Gastroesophageal sphincter (tissue), 4 donors: ENCODE measurements at regions not wholly inside any gene's neighbourhood (a gene's known extent, or its start where the extent isn't known, plus 50 kb on each side); places are given as distances from the start of the nearest gene placed in this dataset.

ENCODE experiments used
- ATAC-seq: fragments of 150-250 bp; one replicate; pipeline ENCODE4 v1.9.1; 2016; ENCODE audit warnings: mild to moderate bottlenecking, moderate library complexity
- H3K27ac ChIP-seq, 4 donors: fragments of 200-600 bp; sonication (generic) in 3 of 4; 1 replicate in 3 of 4; 2 replicates in 1 of 4; pipeline ENCODE4 v1.5.1; 2016 to 2019
- H3K27me3 ChIP-seq: fragments of 200-600 bp; sonication (generic); one replicate; pipeline ENCODE4 v1.5.1; 2019
- H3K36me3 ChIP-seq, 2 donors: fragments of 200-600 bp; sonication (generic); one replicate each; pipeline ENCODE4 v1.5.1; 2019; ENCODE audit warnings: control low read depth in 1 of 2
- H3K4me1 ChIP-seq, 3 donors: fragments of 200-600 bp; sonication (generic); 1 replicate in 2 of 3; 2 replicates in 1 of 3; pipeline ENCODE4 v1.5.1; 2016 to 2019; ENCODE audit warnings: control low read depth in 2 of 3
- H3K4me3 ChIP-seq, 2 donors: fragments of 200-600 bp; sonication (generic); one replicate each; pipeline ENCODE4 v1.5.1; 2019; ENCODE audit warnings: mild to moderate bottlenecking in 1 of 2, moderate library complexity in 1 of 2
- H3K9me3 ChIP-seq, 3 donors: fragments of 200-600 bp; sonication (generic); one replicate each; pipeline ENCODE4 v1.5.1; 2017 to 2019; ENCODE audit warnings: control low read depth in 2 of 3
- EP300 ChIP-seq: sonication (generic); formaldehyde crosslinking; IDR thresholded peaks from one replicate; pipeline ENCODE4 v1.6.1; 2017; ENCODE audit warnings: antibody characterized with exemption, mild to moderate bottlenecking
- POLR2A ChIP-seq, 2 donors: fragments of 450-650 bp; IDR thresholded peaks; one replicate each; pipeline ENCODE4 v1.6.1; 2017; ENCODE audit warnings: antibody characterized with exemption in 2 of 2, mild to moderate bottlenecking in 2 of 2, moderate library complexity in 1 of 2
- POLR2AphosphoS5 ChIP-seq: sonication (generic); formaldehyde crosslinking; IDR thresholded peaks from one replicate; pipeline ENCODE4 v1.6.1; 2017; ENCODE audit warnings: antibody characterized with exemption
- WGBS, 2 donors: methylation state at CpG; one replicate each; pipeline ENCODE4 v1.1.5; 2018; ENCODE audit warnings: low coverage in 1 of 2; 5-methylcytosine and 5-hydroxymethylcytosine counted together
- TF ChIP-seq, protein P1 (sequence below), 4 experiments: fragments of 200-600 bp in 2 of 4; fragments of 450-650 bp in 2 of 4; sonication (generic) in 1 of 4; IDR thresholded peaks; one replicate each; pipeline ENCODE4 v1.5.1; 2017 to 2019; ENCODE audit warnings: antibody characterized with exemption in 4 of 4, mild to moderate bottlenecking in 2 of 4, moderate library complexity in 2 of 4

- Histone ChIP-seq H3K27ac (no peak overlapping the region), H3K9me3 (no peaks in the 10 kb centered on the region), H3K27me3 (no peaks in the 10 kb centered on the region), H3K4me3 (no peak overlapping the region), H3K4me1 (no peaks in the 10 kb centered on the region), H3K36me3 (no peaks in the 10 kb centered on the region)
- no peak for TF ChIP-seq POLR2A (IDR thresholded peaks at IDR 0.05)
- TF ChIP-seq POLR2AphosphoS5 = no peak
- no peak for TF ChIP-seq EP300
- TF ChIP-seq, protein P1, sequence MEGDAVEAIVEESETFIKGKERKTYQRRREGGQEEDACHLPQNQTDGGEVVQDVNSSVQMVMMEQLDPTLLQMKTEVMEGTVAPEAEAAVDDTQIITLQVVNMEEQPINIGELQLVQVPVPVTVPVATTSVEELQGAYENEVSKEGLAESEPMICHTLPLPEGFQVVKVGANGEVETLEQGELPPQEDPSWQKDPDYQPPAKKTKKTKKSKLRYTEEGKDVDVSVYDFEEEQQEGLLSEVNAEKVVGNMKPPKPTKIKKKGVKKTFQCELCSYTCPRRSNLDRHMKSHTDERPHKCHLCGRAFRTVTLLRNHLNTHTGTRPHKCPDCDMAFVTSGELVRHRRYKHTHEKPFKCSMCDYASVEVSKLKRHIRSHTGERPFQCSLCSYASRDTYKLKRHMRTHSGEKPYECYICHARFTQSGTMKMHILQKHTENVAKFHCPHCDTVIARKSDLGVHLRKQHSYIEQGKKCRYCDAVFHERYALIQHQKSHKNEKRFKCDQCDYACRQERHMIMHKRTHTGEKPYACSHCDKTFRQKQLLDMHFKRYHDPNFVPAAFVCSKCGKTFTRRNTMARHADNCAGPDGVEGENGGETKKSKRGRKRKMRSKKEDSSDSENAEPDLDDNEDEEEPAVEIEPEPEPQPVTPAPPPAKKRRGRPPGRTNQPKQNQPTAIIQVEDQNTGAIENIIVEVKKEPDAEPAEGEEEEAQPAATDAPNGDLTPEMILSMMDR (IDR thresholded peaks at IDR 0.05) = no peak
- ATAC-seq = no peak
These were observed 361.9 kb upstream of the EYS start for GRCh38 chr6:66068907-66069306.

DNA sequence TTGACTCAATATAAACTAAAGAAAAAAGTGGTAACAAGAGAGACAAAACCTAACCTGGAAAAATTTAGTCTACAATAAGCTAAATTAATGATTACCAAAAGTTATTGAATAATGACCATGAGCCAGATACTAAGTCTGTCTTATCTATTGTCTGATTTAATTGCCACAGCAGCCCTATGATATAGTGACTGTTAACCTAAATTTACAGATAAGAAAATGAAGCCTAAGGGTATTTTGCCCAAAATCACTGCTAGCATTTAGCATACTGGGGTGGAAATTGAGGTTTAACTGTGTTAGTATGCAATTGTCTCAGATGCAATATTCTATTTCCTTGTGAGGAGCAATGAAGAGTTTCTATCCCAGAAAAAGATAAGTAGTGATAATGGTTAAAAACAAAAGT is 361.0 kb upstream of the EYS start:
- no peaks in the 10 kb centered on the region for H3K9me3 ChIP-seq
- no peaks in the 10 kb centered on the region for H3K4me1 ChIP-seq
- no peaks in the 10 kb centered on the region for H3K27me3 ChIP-seq
- ATAC-seq = no peak
- no peak overlapping the region for H3K27ac ChIP-seq
- no peak for TF ChIP-seq POLR2AphosphoS5
- no peak for TF ChIP-seq EP300
- no peak for TF ChIP-seq POLR2A (IDR thresholded peaks at IDR 0.05)
- TF ChIP-seq, protein P1 (IDR thresholded peaks at IDR 0.05) = no peak
- no peak overlapping the region for H3K4me3 ChIP-seq
- H3K36me3 ChIP-seq = no peaks in the 10 kb centered on the region

DNA sequence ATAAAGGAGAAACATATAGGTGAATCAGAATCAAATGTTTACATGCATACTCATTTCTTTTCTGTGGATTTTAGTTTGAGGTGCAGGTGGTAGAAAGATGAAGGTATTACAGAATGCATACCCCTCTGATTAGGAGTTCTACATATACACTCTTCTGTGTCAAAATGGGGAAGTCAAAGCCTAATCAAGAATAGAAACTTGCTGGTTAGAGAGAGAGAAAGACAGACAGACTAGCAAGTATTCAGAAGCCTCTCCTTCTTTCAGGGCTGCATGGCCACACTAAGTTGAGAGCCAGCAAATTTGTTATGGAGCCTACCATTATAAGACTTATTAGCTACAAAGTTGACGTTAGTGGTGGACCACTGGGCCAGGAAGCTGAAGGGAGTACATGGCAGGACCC is 358.3 kb upstream of the EYS start:
- ATAC-seq = no peak
- H3K27ac ChIP-seq = no peak overlapping the region
- no peak for TF ChIP-seq EP300
- TF ChIP-seq POLR2AphosphoS5 = no peak
- TF ChIP-seq, protein P1 (IDR thresholded peaks at IDR 0.05) = no peak
- TF ChIP-seq POLR2A (IDR thresholded peaks at IDR 0.05) = no peak
- WGBS, 2 donors = 73 to 100% methylated on average over 1 of the region's 1 CpG
- H3K4me3 ChIP-seq = no peak overlapping the region
- H3K27me3 ChIP-seq = no peaks in the 10 kb centered on the region
- no peaks in the 10 kb centered on the region for H3K9me3 ChIP-seq
- H3K4me1 ChIP-seq = no peaks in the 10 kb centered on the region
- H3K36me3 ChIP-seq = no peaks in the 10 kb centered on the region

GRCh38 chr6:66057034-66057433 is 350.0 kb upstream of the EYS start:
- TF ChIP-seq POLR2AphosphoS5 = no peak
- TF ChIP-seq, protein P1 (IDR thresholded peaks at IDR 0.05) = no peak
- no peak for TF ChIP-seq POLR2A (IDR thresholded peaks at IDR 0.05)
- no peak for TF ChIP-seq EP300
- Histone ChIP-seq H3K27ac (no peak overlapping the region), H3K9me3 (no peaks in the 10 kb centered on the region), H3K36me3 (no peaks in the 10 kb centered on the region), H3K27me3 (no peaks in the 10 kb centered on the region), H3K4me3 (no peak overlapping the region), H3K4me1 (no peaks in the 10 kb centered on the region)
- WGBS, 2 donors = 58 to 64% methylated on average over 1 of the region's 1 CpG
- ATAC-seq = no peak

GRCh38 chr6:66054967-66055366 is 347.9 kb upstream of the EYS start:
- 75 to 78% methylated on average over 2 of the region's 2 CpGs for WGBS, 2 donors

More at GRCh38 chr6:66054967-66055366, 347.9 kb upstream of the EYS start:
- Histone ChIP-seq H3K4me1 (no peaks in the 10 kb centered on the region), H3K27me3 (no peaks in the 10 kb centered on the region), H3K27ac (no peak overlapping the region), H3K36me3 (no peaks in the 10 kb centered on the region), H3K4me3 (no peak overlapping the region), H3K9me3 (no peaks in the 10 kb centered on the region)
- no peak for ATAC-seq
- TF ChIP-seq POLR2AphosphoS5 (no peak), POLR2A (IDR thresholded peaks at IDR 0.05) (no peak), EP300 (no peak)
- TF ChIP-seq, protein P1 (IDR thresholded peaks at IDR 0.05) = no peak
